Inflammatory macrophage (primary cell): ENCODE measurements at regions not wholly inside any gene's neighbourhood (a gene's known extent, or its start where the extent isn't known, plus 50 kb on each side); places are given as distances from the start of the nearest gene placed in this dataset.
A peak's percentile ranks its signal among the peaks of the same experiment; 100 is the strongest.
"Not testable (repeated sequence)": the region's sequence is repeated elsewhere in the genome, so short reads cannot be mapped to it uniquely, and the experiment has no call there.

Experiments used
- DNase-seq, 2 donors: peaks; one replicate each; pipeline ENCODE4 v3.0.0-alpha.2; 2020 to 2022

DNA sequence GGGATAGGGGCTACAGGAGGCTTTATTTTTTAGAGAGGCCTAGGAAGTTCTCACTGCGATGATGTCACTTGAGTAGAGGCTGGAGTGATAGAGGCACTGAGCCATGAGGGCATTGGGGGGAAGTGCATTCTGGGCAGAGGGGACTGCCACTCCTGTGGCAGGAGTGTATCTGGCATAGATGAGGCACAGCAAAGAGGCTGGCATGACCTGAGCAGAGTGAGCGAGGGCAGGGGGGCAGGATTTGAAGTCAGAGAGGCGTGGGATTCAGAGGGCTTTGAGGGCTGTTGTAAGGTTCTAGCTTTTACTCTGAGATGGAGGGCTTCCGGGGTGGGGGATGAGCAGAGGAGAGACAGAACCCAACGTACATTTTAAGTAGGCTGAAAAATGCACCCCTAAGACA, 91.9 kb upstream of the SH3PXD2B start:
- DNase-seq, result no peak

DNA sequence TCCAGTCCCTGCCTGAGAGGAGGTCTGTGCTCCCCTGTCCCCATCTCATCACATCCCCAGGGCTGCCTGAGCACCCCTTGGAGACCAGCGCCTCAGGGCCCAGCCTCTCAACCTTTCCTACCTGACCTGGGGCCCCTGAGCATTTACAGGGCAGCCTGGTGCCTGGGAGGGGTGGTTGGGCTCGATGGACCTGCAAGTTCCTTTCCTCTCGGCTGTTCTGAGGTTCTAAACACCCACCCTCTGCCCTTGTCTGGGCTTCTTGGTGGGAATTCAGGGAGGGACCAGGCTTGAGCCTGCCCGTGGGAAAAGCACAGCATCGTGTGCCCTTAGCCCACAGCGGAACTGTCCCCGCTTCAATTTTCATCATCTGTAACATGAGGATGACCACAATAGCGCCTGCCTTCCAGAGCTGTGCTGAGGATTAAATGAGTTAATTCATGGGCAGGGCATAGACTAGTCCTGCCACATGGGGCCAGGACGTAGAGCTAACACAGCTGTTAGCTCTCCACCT, 91.0 kb upstream of the SH3PXD2B start:
- DNase-seq, result no peak

DNA sequence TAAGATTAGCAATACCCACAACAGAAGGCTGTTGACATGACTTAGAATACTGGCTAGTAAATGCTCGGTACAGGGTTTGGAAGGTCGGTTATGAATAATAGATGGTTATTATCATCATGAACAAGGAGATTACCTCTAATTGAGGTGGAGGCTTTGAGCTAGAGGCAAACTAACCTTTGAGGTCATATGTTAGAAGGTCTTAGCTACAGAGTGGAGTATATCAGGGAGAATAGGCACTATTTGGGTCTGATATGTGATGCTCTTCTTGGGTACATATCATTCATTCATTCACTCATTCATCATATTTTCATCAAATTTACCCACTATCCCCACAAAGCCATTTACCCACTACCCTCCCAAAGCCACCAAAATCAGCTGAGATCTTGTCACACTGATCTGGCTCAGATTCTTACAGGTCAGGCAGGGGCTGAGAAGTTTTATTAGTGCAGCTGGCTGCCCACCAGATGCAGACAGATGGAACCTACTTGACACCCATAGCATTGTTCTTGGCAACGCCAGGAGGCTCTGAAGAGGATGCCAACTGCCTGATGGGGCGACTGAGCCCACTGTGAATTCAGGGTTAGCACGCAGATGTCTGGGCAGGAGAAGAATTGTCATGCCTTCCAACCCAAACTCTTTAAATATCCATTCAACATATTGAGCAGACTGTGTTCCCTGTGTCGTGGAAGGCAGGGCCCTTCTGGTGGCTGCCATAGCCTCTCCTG, 90.2 kb upstream of the SH3PXD2B start:
- DNase-seq, result no peak

DNA sequence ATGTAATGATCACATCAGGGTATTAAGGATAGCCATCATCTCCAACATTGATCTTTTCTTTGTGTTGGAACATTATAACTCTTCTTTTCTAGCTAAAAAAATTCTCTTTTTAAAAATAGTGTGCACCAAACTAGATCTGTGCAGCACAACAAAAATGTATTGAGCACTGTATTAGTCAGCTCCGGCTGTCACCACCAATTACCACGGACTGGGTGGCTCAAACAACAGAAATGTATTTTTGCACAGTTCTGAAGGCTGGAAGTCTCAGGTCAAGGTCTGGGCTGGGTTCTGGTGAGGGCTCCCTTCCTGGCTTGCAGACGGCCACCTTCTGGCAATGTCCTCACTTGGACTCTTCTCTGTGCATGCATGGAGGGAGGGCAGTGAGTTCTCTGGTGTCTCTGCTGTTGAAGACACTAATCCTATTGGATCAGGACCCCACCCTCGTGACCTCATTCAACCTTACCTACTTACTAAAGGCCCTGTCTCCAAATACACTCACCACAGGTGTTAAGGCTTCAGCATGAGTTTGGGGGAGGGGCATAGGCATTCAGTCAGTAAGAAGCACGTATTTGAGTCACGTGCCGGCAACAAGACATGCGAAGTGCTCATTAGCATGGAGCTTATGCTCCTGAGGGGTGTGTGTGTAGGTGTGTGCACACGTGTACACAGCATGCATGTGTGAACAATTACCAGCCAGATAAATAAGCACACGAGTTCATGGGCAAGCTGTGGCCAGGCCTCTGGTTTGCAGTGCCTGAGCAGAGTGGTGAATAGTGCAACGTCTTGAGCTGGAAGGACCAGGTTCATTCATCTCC, 89.4 kb upstream of the SH3PXD2B start:
- no peak for DNase-seq

DNA sequence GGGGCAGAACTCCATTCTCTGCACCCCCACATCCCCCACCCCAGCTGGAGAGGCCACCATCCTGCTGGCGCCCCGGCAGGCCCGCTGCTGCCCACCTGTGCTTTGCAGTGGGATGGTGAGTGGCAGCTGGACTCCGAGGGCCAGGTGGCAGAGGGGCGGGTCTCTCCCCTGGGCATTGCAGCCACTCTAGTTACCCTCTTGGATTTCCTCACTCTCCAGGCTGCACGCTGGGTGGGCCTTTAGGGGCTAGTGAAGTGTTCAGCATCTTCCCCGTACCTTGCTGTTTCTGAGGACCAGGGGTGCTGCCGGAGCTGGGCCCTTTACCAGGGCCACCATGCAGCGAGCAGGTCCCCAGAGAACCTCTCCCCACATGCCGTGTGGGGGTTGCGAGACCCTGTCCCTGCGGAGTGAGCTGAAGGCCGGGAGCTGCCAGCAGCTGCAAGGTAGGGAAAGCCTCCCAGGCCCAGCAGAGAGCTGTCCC, 88.4 kb upstream of the SH3PXD2B start:
- DNase-seq, result no peak

DNA sequence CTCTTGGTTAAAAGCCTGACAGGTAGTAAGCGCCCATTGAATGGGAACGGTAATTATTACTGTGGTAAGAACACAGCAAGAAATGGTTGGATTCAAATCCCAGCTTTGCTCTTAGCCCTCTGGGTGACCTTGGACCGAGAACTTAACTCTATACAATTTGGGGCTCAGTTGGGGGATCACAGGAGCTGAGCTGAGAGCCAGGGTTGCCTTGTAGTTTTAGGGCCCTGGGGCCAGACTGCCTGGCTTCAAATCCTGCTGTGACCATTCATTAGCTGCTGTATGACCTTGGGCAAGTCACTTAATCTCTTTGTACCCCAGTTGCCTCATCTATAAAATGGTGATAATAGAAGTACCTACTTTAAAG, 87.4 kb upstream of the SH3PXD2B start:
- DNase-seq, result no peak

DNA sequence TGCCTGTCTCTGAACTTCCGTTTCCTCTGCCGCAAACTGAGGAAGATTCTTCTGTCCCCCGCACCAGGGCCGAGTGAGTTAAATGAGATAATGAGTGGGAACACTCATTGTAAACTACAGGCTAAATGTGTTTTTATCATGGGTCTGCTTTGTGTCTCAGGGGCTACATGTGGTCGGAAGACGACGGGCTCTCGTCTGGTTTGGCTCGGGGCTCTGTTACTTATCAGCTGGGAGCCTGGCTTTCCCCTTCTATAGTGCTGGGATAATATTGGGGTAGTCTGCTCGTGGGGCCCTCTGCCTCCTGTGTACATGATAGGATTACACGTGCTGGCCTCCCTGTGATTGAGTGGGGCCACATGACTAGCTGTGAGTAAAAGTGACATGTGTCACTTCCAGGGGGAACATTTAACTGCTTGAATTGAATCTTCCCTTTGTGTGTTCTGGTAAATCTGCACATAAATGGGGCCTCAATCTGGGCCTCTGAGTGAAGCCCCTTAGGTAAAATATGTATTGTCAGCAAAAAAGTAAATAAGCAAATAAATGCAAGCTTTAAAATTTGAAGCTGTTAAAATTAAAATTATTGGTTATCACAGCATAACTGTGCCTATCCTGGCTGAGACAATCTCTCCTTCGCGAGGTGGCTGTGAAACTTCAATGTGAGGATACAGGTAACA, 86.9 kb upstream of the SH3PXD2B start:
- DNase-seq, result no peak

DNA sequence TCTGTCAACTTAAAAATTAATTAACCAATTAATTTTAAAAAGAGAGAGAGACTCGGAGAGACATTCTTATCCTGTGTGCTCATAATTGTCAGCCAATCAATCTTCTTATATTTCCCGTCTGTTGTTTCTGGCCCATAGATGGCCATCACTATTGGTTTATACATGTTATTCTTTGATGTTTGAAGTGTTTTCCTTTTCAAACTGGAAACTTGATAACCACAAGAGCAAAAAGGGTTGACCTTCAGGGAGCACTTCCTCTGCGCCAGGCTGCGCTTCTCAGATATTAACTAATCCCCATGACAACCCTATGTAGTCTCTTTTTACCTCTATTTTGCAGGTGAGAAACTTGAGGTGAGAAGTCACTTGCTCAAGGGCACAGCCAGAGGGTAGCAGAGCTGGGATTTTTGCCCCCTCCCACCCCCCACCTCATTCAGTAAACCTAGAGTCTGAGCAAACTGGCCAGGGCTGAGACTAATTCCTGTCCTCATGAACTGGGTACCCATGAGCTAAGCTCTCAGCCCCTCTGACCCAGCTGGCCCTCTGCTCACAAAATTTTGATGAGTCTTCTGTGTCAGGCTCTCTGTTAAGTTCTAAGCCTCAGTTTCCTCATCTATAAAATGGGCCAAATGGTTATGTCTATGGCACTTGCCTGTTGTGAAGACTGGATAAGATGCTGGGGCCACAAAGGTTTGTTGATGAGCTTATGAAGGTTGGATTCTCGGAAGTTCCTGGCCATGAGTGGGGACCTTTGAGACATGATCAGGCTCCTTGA, 86.0 kb upstream of the SH3PXD2B start:
- DNase-seq, result no peak

DNA sequence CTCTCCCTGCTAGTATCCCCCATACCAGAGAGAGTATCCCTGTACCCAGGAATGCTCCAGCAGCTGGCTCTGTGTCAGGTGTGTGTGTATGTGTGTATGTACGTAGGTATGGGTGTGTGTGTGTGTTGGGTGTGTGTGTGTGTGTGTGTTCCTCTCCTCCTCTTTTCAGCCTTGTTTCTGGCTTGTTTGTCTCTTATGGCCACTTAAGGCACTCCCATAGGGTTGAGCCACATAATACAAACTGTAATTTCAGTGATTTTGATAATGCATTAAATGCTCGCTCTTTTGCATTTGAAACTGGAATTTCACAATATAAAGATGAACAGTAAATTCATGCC, 80.8 kb upstream of the SH3PXD2B start:
- no peak for DNase-seq

DNA sequence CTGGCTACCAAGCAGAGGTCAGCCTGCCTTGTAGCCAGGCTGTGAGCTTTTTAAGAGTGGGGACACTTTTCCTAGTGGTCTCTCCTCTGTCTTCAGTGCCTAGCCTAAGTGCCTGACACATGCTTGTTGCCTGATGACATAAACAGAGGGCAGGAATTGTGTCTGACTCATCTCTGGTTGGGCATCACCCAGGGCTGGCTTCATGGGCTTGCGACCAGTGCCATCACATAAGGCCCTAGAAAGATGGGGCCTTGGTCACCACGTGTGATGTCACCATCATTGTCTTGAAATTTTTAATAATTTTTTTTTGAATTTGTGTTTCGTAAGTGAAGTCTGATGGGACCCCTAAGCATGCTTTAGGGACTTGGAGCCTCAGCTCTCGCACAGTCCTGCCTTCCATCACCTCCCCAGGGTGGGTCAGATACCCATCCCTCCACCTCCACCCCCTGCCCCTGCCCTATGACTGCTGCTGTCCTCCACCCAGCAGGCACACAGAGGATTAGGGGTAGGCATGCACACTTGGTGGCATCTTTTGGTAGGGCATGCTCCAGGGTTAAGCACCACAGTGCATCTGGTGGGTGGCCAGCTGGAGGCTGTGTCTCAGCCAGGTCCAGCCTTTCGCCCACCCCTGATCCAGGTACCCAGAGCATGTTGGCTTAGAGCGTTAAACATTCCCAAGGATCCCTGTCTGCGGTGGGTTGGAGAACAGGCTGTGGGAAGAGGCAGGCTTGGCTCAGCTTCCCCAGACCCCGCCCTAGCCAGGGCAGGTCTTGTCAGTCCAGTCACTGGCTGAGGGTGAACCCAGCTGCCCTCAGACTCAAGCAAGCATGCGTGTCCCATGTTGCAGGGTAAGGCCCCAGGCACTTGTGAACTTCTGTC, 80.1 kb upstream of the SH3PXD2B start:
- peak in 1 of 2 donors; percentile 15 for DNase-seq

DNA sequence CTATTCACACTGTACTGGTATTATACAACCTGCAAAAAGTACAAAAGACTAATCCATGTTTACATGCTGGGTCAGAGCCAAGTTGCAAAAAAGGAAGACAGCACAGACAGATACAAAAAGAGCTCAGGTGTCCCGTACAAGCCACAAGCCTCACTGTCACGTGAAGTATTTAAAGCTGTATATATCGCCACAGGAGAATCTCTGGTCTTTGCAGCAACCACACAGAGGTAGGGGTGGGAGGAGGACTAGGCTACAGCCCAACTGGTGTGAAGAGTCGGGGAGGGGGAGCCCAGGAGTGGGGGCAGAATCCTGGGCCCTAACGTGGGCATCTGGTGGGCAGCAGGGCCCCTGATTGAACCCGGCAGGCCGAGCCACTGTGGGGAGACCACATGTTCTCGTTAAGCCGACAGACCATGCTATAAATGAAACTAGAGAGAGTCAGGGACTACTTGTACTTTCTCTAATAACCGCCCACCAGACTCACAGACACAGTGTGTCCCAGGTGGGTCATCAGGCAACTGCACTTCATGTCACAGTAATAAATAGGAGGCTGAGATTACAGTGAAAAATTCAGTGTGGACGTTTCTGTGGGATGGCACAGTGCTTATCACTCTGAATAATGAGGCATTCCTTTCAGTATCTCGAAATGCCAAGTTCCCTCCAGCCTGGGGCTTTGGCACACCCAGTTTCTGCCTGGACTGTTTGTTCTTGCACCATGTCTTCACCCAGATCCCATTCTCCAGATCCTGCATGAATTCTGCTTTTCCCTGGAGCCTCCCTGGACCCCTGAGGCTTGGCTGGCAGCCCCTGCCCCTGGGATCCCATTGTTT, 79.3 kb upstream of the SH3PXD2B start:
- DNase-seq, result no peak

DNA sequence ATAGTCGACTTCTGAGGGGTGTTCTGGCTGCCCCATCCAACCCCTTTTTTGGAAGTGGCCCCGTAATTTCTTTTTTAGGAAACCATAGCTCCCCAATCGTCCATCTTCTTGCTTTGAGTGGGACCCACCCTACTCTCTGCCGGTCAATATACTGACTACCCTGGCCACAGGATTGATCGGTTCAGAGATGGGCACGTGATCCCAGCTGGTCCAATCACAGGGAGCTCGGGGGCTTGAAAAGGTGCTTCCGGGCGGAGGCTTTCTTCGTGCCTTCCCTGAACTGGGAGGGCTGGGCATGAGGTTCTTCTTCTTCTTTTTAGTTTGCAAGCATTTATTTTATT, 78.7 kb upstream of the SH3PXD2B start:
- no peak for DNase-seq

DNA sequence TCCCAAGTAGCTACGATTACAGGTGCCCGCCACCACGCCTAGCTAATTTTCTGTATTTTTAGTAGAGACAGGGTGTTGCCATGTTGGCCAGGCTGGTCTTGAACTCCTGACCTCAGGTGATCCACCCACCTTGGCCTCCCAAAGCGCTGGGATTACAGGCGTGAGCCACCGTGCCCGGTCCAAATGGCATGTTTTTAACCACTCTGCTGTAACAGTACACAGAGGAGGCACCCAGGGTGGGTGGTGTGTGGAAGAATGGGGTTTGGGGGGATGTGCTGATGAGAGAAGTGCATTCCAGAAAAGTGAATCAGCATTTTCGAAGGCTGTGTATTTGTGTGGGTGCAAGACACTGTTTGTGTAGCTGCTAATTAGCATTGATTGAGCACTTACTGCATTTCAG, 78.1 kb upstream of the SH3PXD2B start:
- DNase-seq, result not testable (repeated sequence)

DNA sequence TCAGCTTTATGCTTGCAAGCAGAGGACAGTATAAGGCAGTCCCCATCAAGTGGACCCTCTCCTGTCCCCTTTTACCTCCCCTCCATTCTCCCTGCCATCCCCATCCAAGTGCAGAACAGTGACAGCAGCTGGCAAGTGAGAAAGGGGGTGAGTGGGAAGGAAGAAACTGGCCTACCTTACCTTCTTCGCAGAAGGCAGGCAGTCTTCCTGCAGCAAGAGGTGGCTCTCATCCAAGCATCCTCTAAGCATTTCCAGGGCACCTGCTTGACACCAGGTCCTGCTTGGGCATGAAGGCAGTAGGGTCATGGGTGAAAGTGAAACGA, 77.3 kb upstream of the SH3PXD2B start:
- no peak for DNase-seq

DNA sequence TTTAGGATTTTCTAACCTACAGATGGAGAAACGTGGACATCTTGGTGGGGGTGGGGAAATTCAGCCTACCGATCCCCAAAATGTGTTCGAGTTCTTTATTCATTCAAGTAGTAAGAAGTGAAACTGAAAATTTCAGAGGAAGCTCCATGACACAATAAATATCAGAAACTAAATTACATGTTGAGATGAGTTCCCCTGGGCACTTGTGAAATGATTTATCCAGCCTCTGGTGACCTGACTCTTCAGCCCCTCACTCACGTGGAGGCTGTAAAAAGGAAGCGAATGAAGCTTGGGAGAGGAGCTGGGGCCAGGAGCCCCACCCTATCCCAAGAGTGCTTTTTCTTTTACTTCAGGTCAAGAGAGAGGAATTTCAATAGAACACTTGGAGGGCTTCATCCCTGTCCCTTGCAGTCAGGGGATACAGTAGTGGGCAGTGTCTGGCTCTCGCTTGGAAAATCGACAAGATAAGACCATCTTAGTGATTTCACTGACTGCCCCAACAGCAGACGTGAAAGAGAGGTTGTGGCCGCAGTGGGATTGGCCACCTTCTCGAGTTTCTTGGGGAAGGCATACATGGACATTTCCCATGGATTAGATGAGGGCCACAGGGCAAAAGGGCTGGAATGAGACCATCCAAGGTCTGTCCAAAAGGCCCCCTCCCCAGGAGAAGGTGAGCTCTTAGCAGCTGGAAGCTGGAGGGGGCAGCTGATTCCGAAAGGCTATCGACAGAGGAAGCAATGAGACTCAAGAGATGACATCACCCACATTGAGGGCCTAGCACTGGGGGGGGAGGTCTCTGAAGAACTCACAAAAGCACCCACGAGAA, 76.8 kb upstream of the SH3PXD2B start:
- DNase-seq, result peak; percentile 21 to 41

DNA sequence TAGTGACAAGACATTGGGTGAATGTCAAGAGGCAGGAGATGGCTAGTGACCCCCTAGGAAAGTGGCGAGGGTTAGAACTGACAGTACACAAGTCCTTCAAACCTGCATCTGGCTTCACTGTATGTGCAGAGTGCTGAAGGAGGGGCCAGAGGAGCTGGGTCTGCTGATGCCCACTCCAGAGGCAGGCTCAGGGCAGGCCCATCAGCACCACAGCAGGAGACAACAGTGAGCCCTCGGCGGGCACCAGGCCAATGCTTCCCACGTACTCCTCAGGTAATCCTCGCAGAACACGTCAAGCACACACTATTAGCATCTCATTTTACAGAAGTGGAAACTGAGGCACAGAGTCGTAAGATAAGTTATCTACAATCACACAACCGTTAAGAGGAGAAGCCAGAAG, 76.1 kb upstream of the SH3PXD2B start:
- no peak for DNase-seq

DNA sequence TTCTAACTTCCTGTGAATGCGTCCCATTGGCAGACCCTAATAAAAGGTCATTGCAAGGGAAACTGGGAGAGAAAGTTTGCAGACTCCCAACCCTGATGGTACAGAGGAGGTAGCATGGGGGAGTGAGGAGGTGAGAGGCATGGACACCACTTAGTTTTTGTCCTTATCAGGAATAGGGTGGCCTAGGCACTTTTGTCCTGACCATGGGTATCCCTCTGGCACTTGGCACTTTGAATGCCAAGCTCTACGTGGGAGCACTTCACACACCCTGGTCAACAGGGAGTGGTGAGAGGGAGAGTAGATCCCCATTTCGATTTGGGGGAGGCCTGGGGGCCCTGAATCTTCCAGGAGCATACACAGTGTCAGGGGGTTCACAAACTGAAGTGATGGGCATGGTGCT, 75.6 kb upstream of the SH3PXD2B start:
- no peak for DNase-seq

DNA sequence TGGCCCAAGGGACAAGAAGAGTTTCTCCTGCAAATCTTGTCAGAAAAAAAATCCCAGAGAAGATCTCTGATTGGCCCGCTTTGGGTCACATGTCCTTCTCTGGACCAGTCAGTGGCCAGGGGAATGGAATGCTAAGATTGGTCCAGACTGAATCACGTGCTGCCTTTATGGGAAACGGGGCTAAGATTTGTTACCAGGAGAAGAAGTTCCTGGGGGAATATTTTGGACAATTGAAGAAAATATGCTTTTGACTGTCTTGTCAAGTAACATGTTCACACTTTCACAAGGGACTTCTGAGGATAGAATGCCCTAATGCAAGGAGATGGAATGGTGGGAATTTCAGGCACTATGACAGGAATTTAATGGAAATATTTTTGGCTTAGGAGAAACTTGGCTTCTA, 74.1 kb upstream of the SH3PXD2B start:
- no peak for DNase-seq

DNA sequence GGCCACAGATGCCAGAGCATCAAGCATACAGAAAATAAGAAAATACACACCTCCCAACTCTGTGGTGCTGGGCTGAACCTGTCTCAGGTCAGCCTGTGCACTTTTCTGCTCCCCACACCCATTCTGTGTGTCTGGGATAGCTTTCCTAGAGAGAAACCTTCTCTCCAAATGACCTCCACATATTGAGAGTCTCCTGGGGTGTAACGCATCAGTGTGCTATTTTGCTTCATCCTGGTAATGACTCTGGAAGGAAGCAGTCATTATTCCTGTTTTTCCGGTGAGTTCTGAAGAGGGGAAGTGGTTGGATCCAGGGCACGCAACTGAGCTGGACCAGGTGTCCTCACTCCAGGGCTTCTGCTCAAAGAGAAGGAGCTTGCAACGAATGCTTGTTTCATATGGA, 73.2 kb upstream of the SH3PXD2B start:
- no peak for DNase-seq

DNA sequence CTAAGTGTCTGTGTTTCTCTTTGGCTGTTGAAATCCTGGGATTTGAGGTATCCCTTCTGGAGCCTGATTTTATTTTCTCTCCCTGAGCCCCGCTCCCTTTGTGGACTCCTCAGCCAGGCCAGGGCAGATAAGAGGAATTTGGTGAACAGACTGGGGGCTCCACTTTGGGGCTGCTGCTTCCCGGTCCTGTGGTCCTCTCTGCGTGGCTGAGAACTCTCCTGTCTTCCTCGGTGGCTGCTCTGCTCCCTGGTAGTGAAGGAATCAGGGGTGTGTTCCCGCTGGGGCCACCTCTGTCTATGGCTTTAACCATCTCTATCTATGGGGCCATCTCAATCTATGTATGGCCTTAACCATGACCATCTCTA, 71.7 kb upstream of the SH3PXD2B start:
- no peak for DNase-seq
